Immature natural killer cell (primary cell): ENCODE measurements at regions not wholly inside any gene's neighbourhood (a gene's known extent, or its start where the extent isn't known, plus 50 kb on each side); places are given as distances from the start of the nearest gene placed in this dataset.

Experiments
- DNase-seq, 3 donors: peaks; one replicate each; pipeline ENCODE4 v3.0.0; 2022; ENCODE audit warnings: mixed read lengths in 1 of 3
- H3K27ac Mint-ChIP-seq, 6 donors: one replicate each; pipeline ENCODE4 v1.8.0; 2020; ENCODE audit warnings: mixed read lengths in 6 of 6, mild to moderate bottlenecking in 5 of 6, inconsistent platforms in 4 of 6, moderate library complexity in 3 of 6
- H3K27me3 Mint-ChIP-seq, 3 donors: one replicate each; pipeline ENCODE4 v1.8.0; 2020 to 2021; ENCODE audit warnings: low read depth in 3 of 3, mild to moderate bottlenecking in 3 of 3, mixed read lengths in 3 of 3, moderate library complexity in 3 of 3, inconsistent platforms in 1 of 3
- H3K36me3 Mint-ChIP-seq, 3 donors: one replicate each; pipeline ENCODE4 v1.8.0; 2020; ENCODE audit warnings: mixed read lengths in 3 of 3, inconsistent platforms in 2 of 3, mild to moderate bottlenecking in 2 of 3
- H3K4me1 Mint-ChIP-seq, 2 donors: one replicate each; pipeline ENCODE4 v1.8.0; 2020; ENCODE audit warnings: inconsistent platforms in 2 of 2, mild to moderate bottlenecking in 2 of 2, mixed read lengths in 2 of 2, moderate library complexity in 1 of 2
- H3K4me3 Mint-ChIP-seq, 5 donors: one replicate each; pipeline ENCODE4 v1.8.0; 2020; ENCODE audit warnings: mild to moderate bottlenecking in 5 of 5, mixed read lengths in 5 of 5, inconsistent platforms in 3 of 5, moderate library complexity in 3 of 5
- H3K9me3 Mint-ChIP-seq, 6 donors: one replicate each; pipeline ENCODE4 v1.8.0; 2020; ENCODE audit warnings: mild to moderate bottlenecking in 6 of 6, mixed read lengths in 6 of 6, inconsistent platforms in 4 of 6, moderate library complexity in 3 of 6

DNA sequence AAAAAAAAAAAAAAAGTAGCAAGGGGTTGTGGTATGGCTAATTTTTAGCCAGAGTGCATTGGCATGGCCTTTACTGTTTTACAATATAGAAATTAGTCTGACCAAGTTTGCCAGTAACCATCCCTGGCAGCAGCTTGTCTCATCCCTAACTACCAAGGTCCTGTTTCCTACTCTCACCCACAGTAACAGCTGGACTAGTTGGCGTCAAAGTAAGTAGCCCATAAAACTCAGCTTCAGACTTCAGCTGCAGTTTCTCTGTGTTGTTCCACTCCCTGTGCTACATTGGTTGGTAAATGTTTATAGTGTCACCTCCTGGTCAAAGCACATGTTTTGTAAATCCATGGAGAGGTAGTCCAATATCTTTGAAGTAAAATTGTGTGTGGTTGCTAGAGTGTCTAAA lies 691.3 kb downstream of the ZPLD1 start:
- no peak overlapping the region for H3K27ac Mint-ChIP-seq
- H3K36me3 Mint-ChIP-seq, result no peaks in the 10 kb centered on the region
- H3K4me1 Mint-ChIP-seq, result no peaks in the 10 kb centered on the region
- H3K27me3 Mint-ChIP-seq, result peaks cover 0 to 6% (median 0%) of the 10 kb centered on the region in 3 donors
- H3K9me3 Mint-ChIP-seq, result no peaks in the 10 kb centered on the region
- no peak overlapping the region for H3K4me3 Mint-ChIP-seq
- no peak for DNase-seq

- no peaks in the 10 kb centered on the region for H3K36me3 Mint-ChIP-seq
- H3K4me3 Mint-ChIP-seq, result no peak overlapping the region
- peaks cover 0 to 6% (median 0%) of the 10 kb centered on the region in 3 donors for H3K27me3 Mint-ChIP-seq
- DNase-seq, result no peak
- no peak overlapping the region for H3K27ac Mint-ChIP-seq
- no peaks in the 10 kb centered on the region for H3K9me3 Mint-ChIP-seq
- no peaks in the 10 kb centered on the region for H3K4me1 Mint-ChIP-seq
Observed at GRCh38 chr3:103127098-103127630, 692.3 kb downstream of the ZPLD1 start.

GRCh38 chr3:103127737-103128136 lies 692.9 kb downstream of the ZPLD1 start:
- no peaks in the 10 kb centered on the region for H3K9me3 Mint-ChIP-seq
- no peak overlapping the region for H3K4me3 Mint-ChIP-seq
- DNase-seq, result no peak
- H3K36me3 Mint-ChIP-seq, result no peaks in the 10 kb centered on the region
- H3K4me1 Mint-ChIP-seq, result no peaks in the 10 kb centered on the region
- H3K27me3 Mint-ChIP-seq, result peaks cover 0 to 6% (median 0%) of the 10 kb centered on the region in 3 donors
- H3K27ac Mint-ChIP-seq, result no peak overlapping the region

DNA sequence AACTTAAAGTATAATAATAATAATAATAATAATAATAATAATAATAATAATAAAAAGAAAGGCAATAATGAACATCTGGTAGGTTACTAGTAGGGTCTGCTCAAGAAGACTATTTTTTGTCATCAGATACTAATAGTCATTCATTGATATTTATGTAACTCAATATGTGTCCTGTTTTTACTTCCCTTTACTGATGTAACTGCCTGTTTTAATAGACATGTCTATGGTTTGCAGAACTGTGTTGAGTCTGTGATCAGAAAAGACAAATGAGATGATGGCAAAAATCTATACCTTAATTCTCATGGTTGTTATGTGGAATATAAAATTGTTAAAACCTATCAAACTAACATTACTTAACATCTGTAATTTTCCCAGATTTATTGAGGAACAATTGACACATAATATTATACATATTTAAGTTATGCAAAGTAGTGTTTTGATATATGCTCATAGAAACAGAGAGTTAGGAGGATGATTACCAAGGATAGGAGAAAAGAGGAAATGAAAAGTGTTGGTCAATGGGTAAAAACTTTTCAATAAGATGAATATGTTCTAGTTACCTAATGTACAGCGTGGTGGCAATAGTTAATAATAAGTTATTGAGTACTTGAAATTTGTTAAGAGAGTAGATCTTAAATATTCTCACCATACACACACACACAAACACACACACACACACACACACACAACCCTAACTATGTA lies 699.4 kb downstream of the ZPLD1 start:
- no peaks in the 10 kb centered on the region for H3K4me1 Mint-ChIP-seq
- no peak overlapping the region for H3K4me3 Mint-ChIP-seq
- no peaks in the 10 kb centered on the region for H3K36me3 Mint-ChIP-seq
- H3K27me3 Mint-ChIP-seq, result peaks cover 0 to 4% (median 2%) of the 10 kb centered on the region in 3 donors
- peaks cover 0 to 2% (median 0%) of the 10 kb centered on the region in 6 donors for H3K9me3 Mint-ChIP-seq
- no peak for DNase-seq
- no peak overlapping the region for H3K27ac Mint-ChIP-seq

GRCh38 chr3:103136621-103137020 lies 701.8 kb downstream of the ZPLD1 start:
- no peak for DNase-seq
- H3K27me3 Mint-ChIP-seq, result peaks cover 2 to 5% (median 3%) of the 10 kb centered on the region in 3 donors
- H3K4me3 Mint-ChIP-seq, result no peak overlapping the region
- H3K27ac Mint-ChIP-seq, result no peak overlapping the region
- H3K9me3 Mint-ChIP-seq, result peaks cover 0 to 2% (median 0%) of the 10 kb centered on the region in 6 donors
- no peaks in the 10 kb centered on the region for H3K36me3 Mint-ChIP-seq
- H3K4me1 Mint-ChIP-seq, result no peaks in the 10 kb centered on the region

- Mint-ChIP-seq H3K27ac (no peak overlapping the region), H3K36me3 (no peaks in the 10 kb centered on the region), H3K4me1 (no peaks in the 10 kb centered on the region), H3K9me3 (peaks cover 0 to 2% (median 0%) of the 10 kb centered on the region in 6 donors), H3K4me3 (no peak overlapping the region), H3K27me3 (peaks cover 2 to 5% (median 3%) of the 10 kb centered on the region in 3 donors)
- DNase-seq, result no peak
Observed at GRCh38 chr3:103137830-103138229, 703.0 kb downstream of the ZPLD1 start.

GRCh38 chr3:103158183-103158582 lies 723.4 kb downstream of the ZPLD1 start:
- Mint-ChIP-seq H3K4me3 (no peak overlapping the region), H3K36me3 (no peaks in the 10 kb centered on the region), H3K27me3 (peaks cover 0 to 4% (median 0%) of the 10 kb centered on the region in 3 donors), H3K27ac (no peak overlapping the region), H3K4me1 (no peaks in the 10 kb centered on the region), H3K9me3 (no peaks in the 10 kb centered on the region)
- no peak for DNase-seq

- DNase-seq, result no peak
- H3K9me3 Mint-ChIP-seq, result peaks cover 0 to 7% (median 0%) of the 10 kb centered on the region in 6 donors
- peaks cover 1 to 5% (median 3%) of the 10 kb centered on the region in 3 donors for H3K27me3 Mint-ChIP-seq
- H3K27ac Mint-ChIP-seq, result no peak overlapping the region
- H3K4me3 Mint-ChIP-seq, result no peak overlapping the region
- no peaks in the 10 kb centered on the region for H3K36me3 Mint-ChIP-seq
- H3K4me1 Mint-ChIP-seq, result no peaks in the 10 kb centered on the region
Observed at GRCh38 chr3:103166890-103167289, 732.1 kb downstream of the ZPLD1 start.

- no peak for DNase-seq
- Mint-ChIP-seq H3K4me1 (no peaks in the 10 kb centered on the region), H3K4me3 (no peak overlapping the region), H3K27me3 (peaks cover 0 to 5% (median 1%) of the 10 kb centered on the region in 3 donors), H3K36me3 (no peaks in the 10 kb centered on the region), H3K9me3 (peaks cover 0 to 7% (median 0%) of the 10 kb centered on the region in 6 donors), H3K27ac (no peak overlapping the region)
Observed at GRCh38 chr3:103167850-103168249, 733.0 kb downstream of the ZPLD1 start.

DNA sequence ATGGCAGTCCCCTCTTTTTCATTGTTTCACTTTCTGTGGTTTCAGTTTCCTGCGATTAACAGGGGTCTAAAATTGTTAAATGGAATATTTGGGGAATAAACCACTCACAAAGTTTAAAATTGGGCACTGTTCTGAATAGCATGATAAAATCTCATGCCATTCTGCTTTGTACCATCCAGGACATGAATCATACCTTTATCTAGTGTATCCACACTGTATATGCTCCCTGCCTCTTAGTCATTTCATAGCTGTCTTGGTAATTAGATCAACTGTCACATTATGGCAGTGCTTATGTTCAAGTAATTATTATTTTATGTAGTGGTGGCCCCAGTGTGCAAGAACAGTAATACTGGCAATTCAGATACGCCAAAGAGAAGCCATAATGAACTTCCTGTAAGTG lies 734.5 kb downstream of the ZPLD1 start:
- no peak for DNase-seq
- no peak overlapping the region for H3K4me3 Mint-ChIP-seq
- H3K9me3 Mint-ChIP-seq, result peaks cover 0 to 7% (median 0%) of the 10 kb centered on the region in 6 donors

GRCh38 chr3:103170651-103171050 lies 735.8 kb downstream of the ZPLD1 start:
- no peaks in the 10 kb centered on the region for H3K36me3 Mint-ChIP-seq
- peaks cover 0 to 3% (median 2%) of the 10 kb centered on the region in 3 donors for H3K27me3 Mint-ChIP-seq
- H3K4me3 Mint-ChIP-seq, result no peak overlapping the region
- peaks cover 0 to 7% (median 0%) of the 10 kb centered on the region in 6 donors for H3K9me3 Mint-ChIP-seq
- no peak for DNase-seq
- H3K4me1 Mint-ChIP-seq, result no peaks in the 10 kb centered on the region
- no peak overlapping the region for H3K27ac Mint-ChIP-seq

More for the DNA sequence above, 734.5 kb downstream of the ZPLD1 start:
- no peak overlapping the region for H3K27ac Mint-ChIP-seq
- H3K36me3 Mint-ChIP-seq, result no peaks in the 10 kb centered on the region
- no peaks in the 10 kb centered on the region for H3K4me1 Mint-ChIP-seq
- H3K27me3 Mint-ChIP-seq, result peaks cover 0 to 5% (median 2%) of the 10 kb centered on the region in 3 donors

GRCh38 chr3:103173940-103174339 lies 739.1 kb downstream of the ZPLD1 start:
- no peak for DNase-seq
- Mint-ChIP-seq H3K27me3 (peaks cover 0 to 4% (median 0%) of the 10 kb centered on the region in 3 donors), H3K4me3 (no peak overlapping the region), H3K4me1 (no peaks in the 10 kb centered on the region), H3K9me3 (peaks cover 0 to 3% (median 0%) of the 10 kb centered on the region in 6 donors), H3K36me3 (no peaks in the 10 kb centered on the region), H3K27ac (no peak overlapping the region)

GRCh38 chr3:103181160-103181559 lies 746.3 kb downstream of the ZPLD1 start:
- H3K4me1 Mint-ChIP-seq, result no peaks in the 10 kb centered on the region
- H3K36me3 Mint-ChIP-seq, result no peaks in the 10 kb centered on the region
- H3K4me3 Mint-ChIP-seq, result no peak overlapping the region
- DNase-seq, result no peak
- peaks cover 1 to 3% (median 3%) of the 10 kb centered on the region in 3 donors for H3K27me3 Mint-ChIP-seq
- peaks cover 4 to 14% (median 6%) of the 10 kb centered on the region in 6 donors for H3K9me3 Mint-ChIP-seq
- no peak overlapping the region for H3K27ac Mint-ChIP-seq

GRCh38 chr3:103184772-103185171 lies 750.0 kb downstream of the ZPLD1 start:
- H3K36me3 Mint-ChIP-seq, result no peaks in the 10 kb centered on the region
- no peak overlapping the region for H3K27ac Mint-ChIP-seq
- H3K4me1 Mint-ChIP-seq, result no peaks in the 10 kb centered on the region
- H3K9me3 Mint-ChIP-seq, result peaks cover 4 to 20% (median 5%) of the 10 kb centered on the region in 6 donors
- H3K4me3 Mint-ChIP-seq, result no peak overlapping the region
- peaks cover 1 to 3% (median 1%) of the 10 kb centered on the region in 3 donors for H3K27me3 Mint-ChIP-seq
- no peak for DNase-seq
